ENCODE measurements at regions not wholly inside any gene's neighbourhood (a gene's known extent, or its start where the extent isn't known, plus 50 kb on each side); places are given as distances from the start of the nearest gene placed in this dataset.

DNA sequence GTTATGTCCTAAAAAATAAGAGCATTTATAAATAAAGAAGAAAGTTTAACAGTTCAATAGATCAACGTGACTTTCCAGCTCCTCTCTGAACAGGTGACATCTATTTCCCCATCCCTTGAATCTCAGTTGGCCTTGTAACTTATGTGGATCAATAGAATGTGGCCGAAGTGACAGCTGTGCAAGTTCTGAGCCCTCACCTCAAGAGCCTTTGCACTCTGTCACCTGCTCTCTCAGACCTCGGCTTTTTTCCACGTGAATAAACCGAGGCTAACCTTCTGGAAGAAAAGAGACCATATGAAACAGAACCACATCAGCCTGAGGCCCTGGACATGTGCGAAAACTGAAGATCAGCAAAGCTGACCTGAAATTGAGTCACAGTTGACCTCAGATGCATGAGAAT is 253.0 kb downstream of the DAD1 start:
- peaks cover 0 to 12% (median 4%) of the 10 kb centered on the region in 3 donors for H3K4me1 ChIP-seq (ENCODE audit: control insufficient read depth in 3 of 3, insufficient read depth in 3 of 3, low read length in 3 of 3)
- H3K27ac ChIP-seq (ENCODE audit: low read depth, low read length), result no peak overlapping the region
- H3K27me3 ChIP-seq (ENCODE audit: control insufficient read depth in 3 of 3, insufficient read depth in 3 of 3, low read length in 3 of 3), result no peaks in the 10 kb centered on the region
- H3K9me3 ChIP-seq (ENCODE audit: control insufficient read depth in 3 of 3, low read length in 3 of 3), result no peaks in the 10 kb centered on the region
- H3K9ac ChIP-seq (ENCODE audit: low read depth in 1 of 3, low read length in 3 of 3), result no peak overlapping the region
- no peak overlapping the region for H3K4me3 ChIP-seq (ENCODE audit: low read length in 3 of 3)
- H3K36me3 ChIP-seq (ENCODE audit: control insufficient read depth in 3 of 3, insufficient read depth in 3 of 3, low read length in 3 of 3), result no peaks in the 10 kb centered on the region

DNA sequence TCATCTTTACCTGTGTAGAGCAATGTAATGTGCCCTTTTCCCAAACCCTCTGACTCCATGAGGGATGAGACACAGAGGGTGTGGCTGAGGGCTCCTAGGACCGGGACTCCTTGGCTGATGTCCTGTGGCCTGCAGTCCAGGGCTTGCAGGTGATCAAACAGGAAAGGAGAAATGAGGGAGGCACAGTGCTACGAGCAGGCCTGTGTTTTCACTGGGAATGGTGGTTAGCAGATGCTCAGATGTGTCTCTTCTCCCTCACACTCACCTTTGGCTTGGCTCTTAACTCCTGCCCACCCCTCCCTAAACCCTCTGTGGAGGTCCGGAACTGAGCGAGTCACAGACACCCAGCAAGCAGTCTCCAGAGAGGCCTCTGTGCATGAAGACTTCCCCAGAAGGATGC is 254.4 kb downstream of the DAD1 start:
- Histone ChIP-seq H3K9me3 (ENCODE audit: control insufficient read depth in 3 of 3, low read length in 3 of 3) (no peaks in the 10 kb centered on the region), H3K4me1 (ENCODE audit: control insufficient read depth in 3 of 3, insufficient read depth in 3 of 3, low read length in 3 of 3) (peaks cover 0 to 12% (median 4%) of the 10 kb centered on the region in 3 donors)

DNA sequence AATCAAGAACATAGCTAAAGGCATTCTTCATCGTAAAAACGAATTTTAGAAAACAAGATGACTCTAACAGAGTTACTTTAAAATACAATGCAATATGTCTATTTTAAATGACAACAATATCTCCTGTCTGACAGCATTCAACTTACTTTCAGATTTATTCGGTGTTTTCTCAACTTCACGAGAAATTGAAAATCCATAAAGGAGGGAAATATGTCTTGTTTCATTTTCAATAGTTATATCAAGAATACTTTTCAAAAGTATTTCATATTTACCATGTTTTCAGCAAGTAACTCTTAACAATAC is 254.8 kb downstream of the DAD1 start:
- H3K27ac ChIP-seq (ENCODE audit: low read depth, low read length), result no peak overlapping the region
- peaks cover 0 to 12% (median 4%) of the 10 kb centered on the region in 3 donors for H3K4me1 ChIP-seq (ENCODE audit: control insufficient read depth in 3 of 3, insufficient read depth in 3 of 3, low read length in 3 of 3)
- H3K9ac ChIP-seq (ENCODE audit: low read depth in 1 of 3, low read length in 3 of 3), result no peak overlapping the region
- no peaks in the 10 kb centered on the region for H3K36me3 ChIP-seq (ENCODE audit: control insufficient read depth in 3 of 3, insufficient read depth in 3 of 3, low read length in 3 of 3)
- H3K9me3 ChIP-seq (ENCODE audit: control insufficient read depth in 3 of 3, low read length in 3 of 3), result peaks cover 0 to under 1% (median 0%) of the 10 kb centered on the region in 3 donors
- H3K27me3 ChIP-seq (ENCODE audit: control insufficient read depth in 3 of 3, insufficient read depth in 3 of 3, low read length in 3 of 3), result no peaks in the 10 kb centered on the region
- no peak overlapping the region for H3K4me3 ChIP-seq (ENCODE audit: low read length in 3 of 3)

More for the DNA sequence above, 254.4 kb downstream of the DAD1 start:
- Histone ChIP-seq H3K9ac (ENCODE audit: low read depth in 1 of 3, low read length in 3 of 3) (no peak overlapping the region), H3K27me3 (ENCODE audit: control insufficient read depth in 3 of 3, insufficient read depth in 3 of 3, low read length in 3 of 3) (no peaks in the 10 kb centered on the region), H3K36me3 (ENCODE audit: control insufficient read depth in 3 of 3, insufficient read depth in 3 of 3, low read length in 3 of 3) (no peaks in the 10 kb centered on the region), H3K4me3 (ENCODE audit: low read length in 3 of 3) (no peak overlapping the region), H3K27ac (ENCODE audit: low read depth, low read length) (no peak overlapping the region)

DNA sequence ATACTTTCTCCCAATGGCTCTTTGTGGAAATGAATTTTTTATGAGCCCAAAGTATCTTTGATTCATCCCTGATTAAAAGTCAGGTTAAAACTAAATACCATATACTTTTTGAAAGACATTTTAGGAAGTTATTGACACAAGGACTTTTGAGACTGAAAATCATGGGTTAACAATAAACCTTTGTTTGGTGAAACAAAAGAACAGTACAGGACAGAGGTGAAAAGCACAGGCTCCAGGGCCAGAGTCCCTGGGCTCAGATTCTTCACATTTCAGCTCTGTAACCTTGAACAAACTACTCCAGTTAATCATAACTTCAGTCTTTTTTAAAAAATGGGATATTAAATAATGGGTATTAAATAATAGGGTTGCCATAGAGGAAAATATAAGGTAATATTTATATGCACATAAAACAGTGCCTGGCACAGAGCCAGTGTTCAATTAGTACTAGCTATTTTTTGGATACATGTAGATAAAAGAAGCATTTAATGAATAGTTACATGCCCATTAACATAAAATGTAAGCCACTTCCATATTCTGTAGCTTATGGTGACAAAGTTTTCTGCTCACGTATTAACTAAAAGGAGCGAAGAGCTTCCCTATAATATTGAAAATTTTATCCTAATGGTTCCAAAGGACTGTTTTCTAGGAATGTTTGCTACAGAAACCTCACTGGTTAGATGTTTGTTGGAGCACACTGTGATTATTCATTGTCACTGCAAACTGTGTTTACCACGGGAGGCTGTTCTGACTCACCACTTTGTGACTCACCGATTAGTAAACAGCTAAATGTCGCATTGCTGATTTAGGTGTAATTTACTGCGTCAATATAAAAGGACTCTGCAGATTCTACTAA is 255.4 kb downstream of the DAD1 start:
- Histone ChIP-seq H3K4me1 (ENCODE audit: control insufficient read depth in 3 of 3, insufficient read depth in 3 of 3, low read length in 3 of 3) (peaks cover 0 to 12% (median 4%) of the 10 kb centered on the region in 3 donors), H3K4me3 (ENCODE audit: low read length in 3 of 3) (no peak overlapping the region), H3K9me3 (ENCODE audit: control insufficient read depth in 3 of 3, low read length in 3 of 3) (peaks cover 0 to 3% (median 0%) of the 10 kb centered on the region in 3 donors), H3K9ac (ENCODE audit: low read depth in 1 of 3, low read length in 3 of 3) (no peak overlapping the region), H3K36me3 (ENCODE audit: control insufficient read depth in 3 of 3, insufficient read depth in 3 of 3, low read length in 3 of 3) (no peaks in the 10 kb centered on the region), H3K27me3 (ENCODE audit: control insufficient read depth in 3 of 3, insufficient read depth in 3 of 3, low read length in 3 of 3) (no peaks in the 10 kb centered on the region), H3K27ac (ENCODE audit: low read depth, low read length) (no peak overlapping the region)

DNA sequence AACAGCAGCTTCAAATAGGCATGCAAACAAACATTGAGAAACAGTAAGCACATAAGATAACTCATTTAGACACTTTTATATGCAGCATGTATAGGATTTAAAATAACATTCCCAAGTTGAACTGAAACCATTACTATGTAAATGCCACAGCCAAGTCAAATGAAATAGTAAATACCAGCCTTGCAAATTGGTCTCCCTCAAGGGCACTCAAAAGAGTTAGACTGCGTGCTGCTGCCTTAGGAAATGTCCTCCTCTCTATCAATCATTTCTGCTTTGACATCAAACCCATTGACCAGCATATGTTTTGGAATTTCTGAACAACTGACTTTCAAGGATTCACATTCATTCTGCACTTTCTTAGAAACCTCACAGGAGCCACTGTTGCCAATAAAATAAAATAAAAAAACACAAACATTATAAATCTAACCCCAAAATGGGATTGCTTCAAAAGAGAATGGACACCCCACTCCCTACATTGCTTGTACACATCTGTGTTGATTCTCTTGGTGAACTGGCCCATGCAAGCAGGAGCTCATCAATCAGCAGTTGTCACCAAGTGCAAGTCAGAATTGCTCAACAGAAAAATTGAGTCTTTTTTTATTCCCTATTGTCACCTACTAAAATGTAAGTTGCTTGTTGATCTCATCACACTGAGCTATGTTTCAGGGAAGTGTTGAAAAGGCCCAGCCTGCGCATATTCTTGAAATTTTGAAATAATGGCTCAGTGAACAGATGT is 256.2 kb downstream of the DAD1 start:
- Histone ChIP-seq H3K9ac (ENCODE audit: low read depth in 1 of 3, low read length in 3 of 3) (no peak overlapping the region), H3K9me3 (ENCODE audit: control insufficient read depth in 3 of 3, low read length in 3 of 3) (peaks cover 2 to 4% (median 3%) of the 10 kb centered on the region in 3 donors), H3K36me3 (ENCODE audit: control insufficient read depth in 3 of 3, insufficient read depth in 3 of 3, low read length in 3 of 3) (no peaks in the 10 kb centered on the region), H3K4me3 (ENCODE audit: low read length in 3 of 3) (no peak overlapping the region), H3K4me1 (ENCODE audit: control insufficient read depth in 3 of 3, insufficient read depth in 3 of 3, low read length in 3 of 3) (peaks cover 0 to 4% (median 0%) of the 10 kb centered on the region in 3 donors), H3K27ac (ENCODE audit: low read depth, low read length) (no peak overlapping the region), H3K27me3 (ENCODE audit: control insufficient read depth in 3 of 3, insufficient read depth in 3 of 3, low read length in 3 of 3) (no peaks in the 10 kb centered on the region)

DNA sequence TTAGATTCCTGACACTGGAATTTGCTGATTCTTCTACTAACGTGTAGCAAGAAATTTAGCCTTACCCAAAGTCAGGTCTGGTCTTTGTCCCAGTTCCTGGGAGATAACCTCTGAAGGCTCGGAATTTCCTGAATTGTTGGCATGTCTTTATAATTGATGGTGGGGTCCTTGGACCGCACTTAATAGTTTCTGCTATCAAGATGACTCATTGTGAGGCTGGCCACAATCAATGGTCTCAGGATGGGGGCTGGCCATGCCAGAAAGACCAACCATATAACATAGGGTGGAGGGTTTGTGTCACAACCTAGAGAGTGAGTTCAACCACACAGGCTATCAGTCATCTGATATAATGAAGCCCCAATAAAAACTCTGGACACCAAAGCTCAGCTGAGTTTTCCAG is 259.7 kb downstream of the DAD1 start:
- no peaks in the 10 kb centered on the region for H3K36me3 ChIP-seq (ENCODE audit: control insufficient read depth in 3 of 3, insufficient read depth in 3 of 3, low read length in 3 of 3)
- no peaks in the 10 kb centered on the region for H3K4me1 ChIP-seq (ENCODE audit: control insufficient read depth in 3 of 3, insufficient read depth in 3 of 3, low read length in 3 of 3)
- H3K9ac ChIP-seq (ENCODE audit: low read depth in 1 of 3, low read length in 3 of 3), result no peak overlapping the region
- H3K27me3 ChIP-seq (ENCODE audit: control insufficient read depth in 3 of 3, insufficient read depth in 3 of 3, low read length in 3 of 3), result peaks cover 0 to 2% (median 0%) of the 10 kb centered on the region in 3 donors
- H3K27ac ChIP-seq (ENCODE audit: low read depth, low read length), result no peak overlapping the region
- peaks cover 3 to 9% (median 4%) of the 10 kb centered on the region in 3 donors for H3K9me3 ChIP-seq (ENCODE audit: control insufficient read depth in 3 of 3, low read length in 3 of 3)
- no peak overlapping the region for H3K4me3 ChIP-seq (ENCODE audit: low read length in 3 of 3)

DNA sequence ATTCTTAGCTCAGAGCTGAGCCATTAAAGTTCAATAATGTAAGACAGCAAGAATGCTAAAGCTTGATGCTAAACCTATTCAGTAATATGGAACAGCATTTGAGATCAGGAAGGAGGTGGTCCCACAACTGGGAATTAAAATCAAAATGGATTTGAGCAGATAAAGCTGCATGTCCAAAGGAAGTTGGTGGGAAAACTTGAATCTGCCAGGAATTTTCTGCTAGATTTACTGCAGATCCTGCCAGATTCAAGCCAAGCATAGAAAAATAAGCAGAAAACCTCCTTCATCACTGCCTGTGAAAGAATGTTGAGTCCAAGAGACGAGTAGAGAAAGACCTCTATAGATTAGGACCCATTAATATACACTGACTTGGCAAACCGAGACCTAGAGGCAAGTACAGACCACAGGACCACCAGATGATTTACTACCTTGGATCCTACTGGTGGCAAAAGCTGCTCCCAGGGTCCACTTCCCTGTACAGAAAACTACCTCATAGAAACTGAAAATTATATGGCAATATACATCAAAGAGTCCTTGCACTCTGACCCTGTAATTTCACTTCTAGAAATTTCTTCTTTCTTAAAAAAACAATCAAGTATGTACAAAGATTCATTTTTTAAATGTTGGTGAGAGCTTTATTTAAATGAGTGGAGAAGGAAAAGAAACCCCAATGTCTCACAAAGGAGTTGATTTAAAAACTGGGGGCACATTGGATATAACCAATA is 263.2 kb downstream of the DAD1 start:
- no peaks in the 10 kb centered on the region for H3K36me3 ChIP-seq (ENCODE audit: control insufficient read depth in 3 of 3, insufficient read depth in 3 of 3, low read length in 3 of 3)
- H3K9ac ChIP-seq (ENCODE audit: low read depth in 1 of 3, low read length in 3 of 3), result no peak overlapping the region
- peaks cover 3 to 9% (median 4%) of the 10 kb centered on the region in 3 donors for H3K9me3 ChIP-seq (ENCODE audit: control insufficient read depth in 3 of 3, low read length in 3 of 3)
- H3K27me3 ChIP-seq (ENCODE audit: control insufficient read depth in 3 of 3, insufficient read depth in 3 of 3, low read length in 3 of 3), result peaks cover 0 to 8% (median 0%) of the 10 kb centered on the region in 3 donors
- H3K4me1 ChIP-seq (ENCODE audit: control insufficient read depth in 3 of 3, insufficient read depth in 3 of 3, low read length in 3 of 3), result no peaks in the 10 kb centered on the region
- H3K27ac ChIP-seq (ENCODE audit: low read depth, low read length), result no peak overlapping the region
- no peak overlapping the region for H3K4me3 ChIP-seq (ENCODE audit: low read length in 3 of 3)

DNA sequence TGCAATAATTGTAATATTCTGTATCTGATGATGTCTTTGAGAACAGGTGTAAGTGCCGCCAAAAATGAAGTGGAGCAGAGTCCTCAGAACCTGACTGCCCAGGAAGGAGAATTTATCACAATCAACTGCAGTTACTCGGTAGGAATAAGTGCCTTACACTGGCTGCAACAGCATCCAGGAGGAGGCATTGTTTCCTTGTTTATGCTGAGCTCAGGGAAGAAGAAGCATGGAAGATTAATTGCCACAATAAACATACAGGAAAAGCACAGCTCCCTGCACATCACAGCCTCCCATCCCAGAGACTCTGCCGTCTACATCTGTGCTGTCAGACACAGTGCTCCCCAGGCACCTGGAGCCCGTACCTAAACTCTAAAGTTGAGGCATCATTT is 268.7 kb downstream of the DAD1 start:
- Histone ChIP-seq H3K4me1 (ENCODE audit: control insufficient read depth in 3 of 3, insufficient read depth in 3 of 3, low read length in 3 of 3) (no peaks in the 10 kb centered on the region), H3K4me3 (ENCODE audit: low read length in 3 of 3) (no peak overlapping the region), H3K27me3 (ENCODE audit: control insufficient read depth in 3 of 3, insufficient read depth in 3 of 3, low read length in 3 of 3) (peaks cover 0 to 5% (median 0%) of the 10 kb centered on the region in 3 donors), H3K9ac (ENCODE audit: low read depth in 1 of 3, low read length in 3 of 3) (no peak overlapping the region), H3K27ac (ENCODE audit: low read depth, low read length) (no peak overlapping the region), H3K36me3 (ENCODE audit: control insufficient read depth in 3 of 3, insufficient read depth in 3 of 3, low read length in 3 of 3) (no peaks in the 10 kb centered on the region), H3K9me3 (ENCODE audit: control insufficient read depth in 3 of 3, low read length in 3 of 3) (no peaks in the 10 kb centered on the region)

DNA sequence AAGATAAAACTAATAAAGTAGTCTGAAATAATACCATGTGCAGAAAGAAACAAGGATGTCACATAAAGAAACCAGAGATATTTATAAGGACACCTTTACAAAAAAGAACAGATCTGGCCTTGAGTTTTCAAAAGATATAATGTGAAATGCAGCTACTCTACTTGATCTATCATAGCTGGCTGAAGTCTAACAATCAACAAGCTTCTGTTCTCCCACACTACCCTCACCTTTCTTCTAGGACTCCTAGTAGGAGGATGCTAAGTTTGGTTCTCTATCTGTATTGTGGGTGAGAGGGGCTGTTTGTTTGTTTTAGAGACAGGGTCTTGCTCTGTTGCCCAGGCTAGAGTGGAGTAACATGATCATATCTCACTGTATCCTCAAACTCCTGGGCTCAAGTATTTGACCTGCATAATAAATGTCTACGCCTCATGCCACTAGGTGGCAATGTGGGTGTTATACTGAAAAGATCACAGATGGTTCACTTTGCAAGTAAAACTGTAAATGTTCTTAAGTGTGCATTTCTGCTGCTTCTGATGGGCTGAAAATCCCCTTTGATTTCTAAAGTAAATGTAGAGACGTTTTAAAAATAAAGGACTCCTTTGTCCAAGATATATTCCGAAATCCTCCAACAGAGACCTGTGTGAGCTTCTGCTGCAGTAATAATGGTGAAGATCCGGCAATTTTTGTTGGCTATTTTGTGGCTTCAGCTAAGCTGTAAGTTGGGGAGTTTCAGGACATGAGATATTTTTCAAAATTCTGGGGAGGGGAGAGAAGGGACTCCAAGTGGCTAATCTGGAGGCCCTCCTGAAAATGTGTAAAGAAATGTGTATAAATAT is 269.3 kb downstream of the DAD1 start:
- H3K4me3 ChIP-seq (ENCODE audit: low read length in 3 of 3), result no peak overlapping the region
- no peak overlapping the region for H3K27ac ChIP-seq (ENCODE audit: low read depth, low read length)
- peaks cover 0 to 5% (median 0%) of the 10 kb centered on the region in 3 donors for H3K27me3 ChIP-seq (ENCODE audit: control insufficient read depth in 3 of 3, insufficient read depth in 3 of 3, low read length in 3 of 3)
- H3K4me1 ChIP-seq (ENCODE audit: control insufficient read depth in 3 of 3, insufficient read depth in 3 of 3, low read length in 3 of 3), result no peaks in the 10 kb centered on the region
- H3K9me3 ChIP-seq (ENCODE audit: control insufficient read depth in 3 of 3, low read length in 3 of 3), result no peaks in the 10 kb centered on the region
- H3K36me3 ChIP-seq (ENCODE audit: control insufficient read depth in 3 of 3, insufficient read depth in 3 of 3, low read length in 3 of 3), result no peaks in the 10 kb centered on the region
- no peak overlapping the region for H3K9ac ChIP-seq (ENCODE audit: low read depth in 1 of 3, low read length in 3 of 3)

Measured in skeletal muscle tissue (tissue), 3 donors.